Fibroblast of skin of left biceps (primary cell): ENCODE measurements at regions not wholly inside any gene's neighbourhood (a gene's known extent, or its start where the extent isn't known, plus 50 kb on each side); places are given as distances from the start of the nearest gene placed in this dataset.

ENCODE experiments used
- DNase-seq, 2 experiments: peaks; one replicate each; pipeline ENCODE4 v3.0.0-alpha.2; 2013; ENCODE audit warnings: low read depth in 2 of 2

DNA sequence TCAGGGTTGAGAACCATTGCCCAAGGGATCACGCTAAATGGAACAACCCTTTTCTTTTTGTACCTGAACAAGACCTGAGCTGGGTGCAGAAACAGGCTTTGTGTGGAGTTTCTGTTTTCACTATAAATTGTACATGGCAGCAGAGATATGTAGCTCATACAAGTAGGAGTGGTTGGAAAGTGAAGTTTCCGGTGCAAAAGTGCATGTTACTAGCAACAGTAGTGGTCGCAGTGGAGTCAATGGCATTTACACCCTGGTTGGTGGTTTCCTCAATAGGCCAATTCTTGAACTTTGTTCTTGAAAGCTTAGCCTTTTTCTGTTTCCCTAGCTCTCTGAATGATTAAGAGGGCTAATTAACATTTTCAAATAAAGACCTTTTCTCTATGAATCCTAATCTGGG, 170.7 kb downstream of the NEBL start:
- no peak for DNase-seq

DNA sequence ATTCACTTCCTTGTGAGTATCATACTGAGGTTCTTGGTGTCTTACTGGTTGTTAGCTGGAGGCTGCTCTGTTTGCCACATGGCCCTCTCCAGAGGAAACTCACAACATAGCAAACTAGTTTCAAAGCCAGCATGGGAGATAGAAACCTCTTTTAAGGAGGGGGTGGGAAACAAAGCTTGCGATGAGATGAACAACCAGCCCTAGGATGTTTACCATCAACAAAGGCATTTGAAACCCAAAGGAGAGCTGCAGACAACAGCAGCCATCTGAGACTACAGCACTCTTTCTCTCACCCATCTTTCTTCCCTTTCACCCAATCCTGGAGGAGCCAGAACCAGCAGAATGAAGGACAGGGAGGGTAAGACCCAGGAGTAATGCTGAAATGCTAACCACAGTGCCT, 182.1 kb downstream of the NEBL start:
- DNase-seq, result no peak

DNA sequence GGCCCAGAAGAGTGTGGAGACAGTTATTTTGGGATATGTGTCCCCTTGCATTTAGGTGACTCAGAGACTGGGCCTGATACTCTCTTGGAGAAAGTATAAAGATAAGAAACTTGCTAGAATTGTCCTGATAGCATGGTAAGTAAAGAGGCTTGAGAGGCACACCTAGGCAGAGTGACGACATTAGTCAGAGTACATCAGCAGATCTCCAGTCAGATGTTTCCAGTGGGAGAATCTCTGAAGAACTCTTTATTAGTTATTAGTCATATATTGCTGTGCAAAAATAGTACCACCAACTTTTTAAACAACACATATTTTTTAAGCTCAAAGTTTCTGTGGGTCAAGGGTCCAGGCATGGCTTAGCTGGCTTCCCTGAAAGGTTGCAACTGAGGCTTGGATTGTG, 182.6 kb downstream of the NEBL start:
- no peak for DNase-seq

DNA sequence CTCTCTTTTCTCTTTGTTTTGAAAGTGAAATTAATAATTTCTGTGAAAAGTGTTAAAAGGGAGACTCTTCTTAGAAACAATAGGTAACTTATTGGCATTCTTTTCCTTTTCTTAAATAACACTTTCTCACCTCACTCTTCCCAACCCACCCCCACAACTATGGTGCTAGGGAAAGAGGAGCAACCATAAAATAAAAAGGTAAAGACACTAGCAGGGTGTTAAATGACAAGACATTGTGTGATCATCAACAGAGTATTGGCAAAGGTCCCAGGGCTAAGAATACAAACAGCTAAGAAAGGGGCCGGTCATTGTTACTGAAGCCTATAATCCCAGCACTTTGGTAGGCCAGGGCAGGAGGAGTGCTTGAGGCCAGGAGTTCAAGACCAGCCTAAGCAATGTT, 183.7 kb downstream of the NEBL start:
- no peak for DNase-seq

DNA sequence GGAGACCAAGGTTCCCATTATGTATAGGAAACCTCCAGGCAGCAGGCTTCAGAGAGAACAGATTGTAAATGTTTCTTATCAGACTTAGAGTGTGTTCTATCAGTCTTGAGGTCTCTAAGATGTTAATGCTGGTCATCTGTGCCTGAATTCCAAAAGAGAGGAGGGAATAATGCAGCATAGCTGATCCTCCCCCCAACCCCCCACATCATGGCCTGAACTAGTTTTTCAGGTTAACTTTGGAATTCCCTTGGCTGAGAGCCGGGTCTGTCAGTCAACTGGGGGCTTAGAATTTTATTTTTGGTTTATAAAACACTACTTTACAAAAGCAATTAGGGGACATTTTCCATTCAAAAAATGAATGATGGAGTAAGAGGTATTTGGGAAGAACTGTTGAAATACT, 184.3 kb downstream of the NEBL start:
- DNase-seq, result no peak

DNA sequence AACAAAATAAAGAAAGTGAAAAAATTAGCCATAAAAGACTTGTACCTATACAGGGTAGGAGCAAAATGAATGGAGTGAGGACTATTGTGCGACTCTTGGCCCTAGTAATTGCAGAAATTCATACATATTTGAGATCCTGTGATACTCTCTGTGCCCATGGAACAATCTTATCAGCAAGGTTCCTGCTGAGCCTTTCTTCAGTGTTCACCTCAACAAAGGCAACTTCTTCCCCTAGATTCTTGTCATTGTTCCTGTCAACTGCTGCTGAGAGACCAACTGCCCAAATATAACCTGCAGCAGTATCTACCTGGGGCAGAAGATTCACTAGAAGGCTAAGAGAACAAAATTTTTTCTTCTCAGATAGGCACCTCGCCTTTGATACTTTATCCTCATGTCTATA, 187.4 kb downstream of the NEBL start:
- no peak for DNase-seq

DNA sequence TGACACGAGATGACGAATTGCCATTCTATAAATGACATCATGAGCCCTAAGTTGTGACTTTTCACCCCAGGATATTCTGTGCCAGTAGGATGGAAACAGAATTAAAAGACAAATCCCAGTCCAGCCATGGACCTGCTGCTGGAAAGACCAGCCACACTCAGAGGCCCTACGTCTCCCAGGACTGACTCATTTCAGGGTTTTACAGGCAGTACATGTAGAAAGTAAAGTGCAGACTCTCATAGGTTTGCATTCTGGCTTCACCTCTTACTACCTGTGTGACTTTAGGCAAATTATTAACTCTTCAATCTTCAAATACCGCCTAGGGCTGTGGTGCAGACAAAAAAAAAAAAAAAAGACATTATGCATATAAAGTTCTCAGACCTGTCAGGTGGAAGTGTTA, 188.8 kb downstream of the NEBL start:
- no peak for DNase-seq

DNA sequence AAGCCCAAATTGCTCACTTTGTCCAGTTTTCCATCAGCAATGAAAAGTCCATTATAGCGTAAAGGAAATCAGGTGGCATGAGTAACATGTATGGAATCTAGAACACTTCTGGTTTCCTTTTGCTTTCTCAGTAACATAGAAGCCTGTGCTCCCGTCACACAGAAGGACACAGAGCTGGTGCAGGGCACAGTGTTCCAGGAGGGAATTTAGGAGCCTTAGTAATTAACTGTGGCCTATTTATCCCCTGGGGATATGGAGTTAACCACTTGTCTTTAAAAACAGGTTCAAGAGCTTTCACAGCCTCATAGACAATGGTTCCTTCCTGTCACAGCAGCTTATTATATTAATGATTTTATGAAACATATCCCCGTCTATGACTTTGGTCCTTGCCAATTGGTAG, 189.9 kb downstream of the NEBL start:
- no peak for DNase-seq

DNA sequence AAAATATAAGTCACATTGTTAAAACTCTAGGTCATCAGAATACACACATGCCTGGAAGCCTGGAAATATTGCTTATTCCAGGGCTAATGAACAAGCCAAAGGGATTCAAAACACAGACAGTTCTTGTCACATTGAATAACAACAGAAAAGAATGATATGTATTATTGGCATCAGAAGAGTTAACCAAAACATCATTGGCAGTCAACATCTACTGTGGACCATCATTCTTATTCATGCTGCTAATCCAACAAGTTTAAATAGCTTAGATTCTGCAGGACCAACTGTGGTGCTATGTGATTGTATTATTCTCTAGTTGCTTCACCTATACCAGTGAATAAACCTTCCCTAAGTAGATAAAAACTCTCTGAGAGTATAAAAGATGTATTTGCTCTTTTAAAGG, 198.3 kb downstream of the NEBL start:
- no peak for DNase-seq

DNA sequence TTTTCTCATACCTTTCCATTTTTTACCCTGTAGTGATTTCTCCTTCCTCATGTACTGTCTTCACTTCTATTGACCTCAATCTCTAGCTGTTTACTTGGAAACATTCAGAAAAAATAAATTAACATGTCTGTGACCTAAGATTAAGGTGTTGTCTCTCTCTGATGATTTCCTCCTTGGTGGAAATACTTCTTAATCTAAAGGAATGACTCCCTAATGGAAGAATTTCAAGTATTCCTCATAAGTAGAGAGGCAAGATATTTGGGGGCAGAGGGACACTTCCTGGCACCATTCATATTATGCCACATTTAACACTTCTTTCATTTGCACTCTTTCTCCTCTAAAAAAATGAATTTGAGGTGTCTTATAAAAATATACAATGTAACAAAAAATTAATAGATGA, 202.8 kb downstream of the NEBL start:
- no peak for DNase-seq

DNA sequence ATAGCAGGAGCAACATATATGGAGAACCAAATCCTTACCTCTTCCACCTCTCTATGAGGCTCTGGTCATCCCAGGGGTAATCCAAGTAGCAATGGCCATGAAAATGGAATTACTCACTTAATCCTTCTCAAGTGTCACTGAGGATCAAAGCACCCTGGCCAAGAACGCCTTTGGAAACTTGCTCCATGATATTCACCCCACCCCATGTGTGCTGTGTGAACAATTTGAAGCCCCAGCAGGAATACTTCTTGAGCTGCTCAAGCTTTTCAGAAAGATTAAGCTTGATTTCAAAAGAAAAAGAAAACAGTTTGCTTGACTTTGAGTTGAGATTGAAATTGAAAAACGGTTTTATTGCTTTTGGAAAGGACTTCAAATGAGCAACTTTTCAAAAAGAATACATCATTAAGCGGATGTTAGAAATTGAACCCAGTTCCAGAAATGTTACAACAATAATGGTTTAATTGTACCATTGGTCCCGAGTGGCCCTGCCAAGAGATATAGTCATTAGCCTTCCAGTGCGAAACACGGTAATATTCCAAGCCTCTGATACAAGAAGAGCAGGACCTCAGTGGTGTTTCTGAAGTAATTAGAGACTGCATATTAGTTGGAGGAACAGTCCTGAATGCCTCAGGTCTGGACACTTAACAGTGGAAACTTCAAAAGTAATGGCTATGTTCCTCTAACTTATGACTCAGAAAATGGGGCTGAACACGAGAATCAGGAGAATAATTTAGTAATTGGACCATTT, 208.1 kb downstream of the NEBL start:
- no peak for DNase-seq

DNA sequence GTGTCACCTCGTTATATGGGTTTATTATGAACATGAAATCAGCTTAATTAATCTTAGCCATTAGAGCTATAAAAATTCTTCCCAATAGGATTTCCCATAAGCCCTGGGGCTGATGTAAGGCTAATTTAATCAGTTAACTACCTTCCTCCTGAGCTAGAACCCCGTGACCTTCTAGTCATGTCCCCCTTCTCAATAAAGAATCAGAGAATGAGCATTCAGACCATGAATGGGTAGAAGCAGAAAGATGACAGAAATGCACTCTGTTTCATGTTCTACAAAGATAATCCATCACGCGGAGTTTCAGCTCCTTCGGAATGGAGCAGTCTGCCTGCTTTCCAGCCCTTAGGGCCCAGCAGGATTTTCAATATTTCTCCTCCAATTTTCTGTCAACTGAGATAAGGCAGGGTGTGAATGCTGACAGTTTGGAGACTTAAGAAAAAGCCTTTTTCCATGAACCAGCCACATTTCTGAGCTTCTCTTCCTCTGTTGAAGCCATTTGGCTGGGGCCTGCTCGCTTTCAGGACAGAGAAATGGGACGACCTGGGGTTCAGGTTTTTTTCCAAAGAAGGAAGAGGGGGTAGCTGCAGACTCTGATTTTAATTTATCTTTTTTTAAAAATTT, 211.0 kb downstream of the NEBL start:
- no peak for DNase-seq

DNA sequence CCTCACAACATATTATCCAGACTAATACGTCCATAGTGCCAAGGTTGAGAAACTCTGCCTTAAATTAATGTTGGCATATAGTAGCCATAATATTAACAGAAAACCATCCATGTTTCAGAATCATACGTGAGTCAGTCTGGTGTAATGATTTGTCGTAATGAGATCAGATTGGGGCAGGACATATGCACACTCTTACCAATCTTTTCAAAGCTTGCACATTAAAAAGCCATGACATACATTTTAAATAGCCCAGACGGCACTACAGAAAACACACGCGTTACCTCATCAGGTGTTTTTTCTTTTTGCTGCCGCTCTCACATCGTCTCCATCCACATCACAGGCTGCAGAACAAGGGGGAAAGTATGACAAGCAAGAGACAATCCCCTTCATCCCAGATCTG, 211.6 kb downstream of the NEBL start:
- DNase-seq, result no peak

DNA sequence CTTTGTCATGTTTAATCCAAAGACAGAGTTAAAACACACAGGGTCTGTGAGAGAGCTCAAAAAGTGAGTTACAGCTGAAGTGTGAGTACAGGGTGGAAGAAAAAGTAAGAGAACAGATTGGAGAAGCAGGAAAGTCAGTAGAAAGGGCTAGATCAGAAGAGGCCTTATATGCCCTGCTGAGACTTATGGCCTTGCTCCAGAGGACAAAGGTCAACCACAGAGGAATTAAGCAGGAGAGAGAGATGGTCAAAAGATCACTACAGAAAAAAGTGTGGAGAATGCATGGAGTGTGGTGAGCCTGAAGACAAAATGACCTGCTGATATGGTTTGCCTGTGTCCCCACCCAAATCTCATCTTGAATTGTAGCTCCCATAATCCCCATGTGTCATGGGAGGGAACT, 213.8 kb downstream of the NEBL start:
- DNase-seq, result no peak

DNA sequence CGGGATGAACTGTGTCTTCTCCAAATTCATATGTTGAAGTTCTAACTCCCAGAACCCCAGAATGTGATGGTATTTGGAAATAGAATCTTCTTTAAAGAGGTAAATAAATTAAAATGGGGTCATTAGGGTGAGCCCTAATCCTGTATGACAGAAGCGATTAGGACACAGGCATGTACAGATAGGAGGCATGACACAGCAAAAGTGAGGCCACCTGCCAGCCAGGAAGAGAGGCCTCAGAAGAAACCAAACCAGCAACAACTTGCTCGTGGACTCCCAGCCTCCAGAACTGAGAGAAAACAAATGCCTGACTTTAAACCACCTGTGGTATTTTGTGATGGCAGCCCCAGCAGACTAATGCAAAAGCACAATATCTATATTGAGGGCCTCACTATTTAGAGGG, 214.3 kb downstream of the NEBL start:
- DNase-seq, result no peak

DNA sequence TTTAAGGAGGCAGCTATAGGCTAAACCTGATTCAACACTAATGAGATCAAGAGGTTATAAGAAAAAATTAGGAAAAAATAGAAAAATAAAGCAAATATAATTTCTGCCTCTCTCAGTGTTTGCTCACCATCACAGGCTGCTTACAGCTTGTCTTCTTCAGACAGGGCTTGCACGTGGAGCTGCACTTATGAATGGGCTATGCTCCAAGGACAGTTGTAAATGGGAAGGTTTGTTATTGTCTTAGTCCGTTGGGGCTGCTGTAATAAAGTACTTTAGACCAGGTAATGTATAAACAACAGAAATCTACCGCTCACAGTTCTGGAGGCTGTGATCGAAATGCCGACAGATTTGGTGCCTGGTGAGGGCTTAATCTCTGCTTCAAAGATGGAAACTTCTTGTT, 219.8 kb downstream of the NEBL start:
- DNase-seq, result no peak

DNA sequence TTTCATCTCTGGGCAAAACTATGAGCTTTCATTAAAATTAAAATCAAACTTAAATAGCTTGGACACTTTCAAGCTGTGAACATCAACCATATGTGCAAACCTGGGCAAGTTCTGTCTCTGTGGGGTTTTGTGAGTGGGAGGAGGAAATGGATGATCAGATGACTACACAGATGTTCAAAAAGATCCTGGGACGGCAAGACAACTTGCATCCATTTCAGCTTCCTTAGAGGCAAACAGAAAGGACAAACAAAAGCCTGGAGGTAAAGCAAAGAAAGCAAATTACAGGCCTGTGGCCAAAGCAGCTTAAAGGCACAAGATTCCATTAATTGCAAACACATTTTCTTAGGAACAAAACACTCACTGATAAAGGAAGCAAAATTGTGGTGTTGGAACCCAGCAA, 222.2 kb downstream of the NEBL start:
- no peak for DNase-seq

DNA sequence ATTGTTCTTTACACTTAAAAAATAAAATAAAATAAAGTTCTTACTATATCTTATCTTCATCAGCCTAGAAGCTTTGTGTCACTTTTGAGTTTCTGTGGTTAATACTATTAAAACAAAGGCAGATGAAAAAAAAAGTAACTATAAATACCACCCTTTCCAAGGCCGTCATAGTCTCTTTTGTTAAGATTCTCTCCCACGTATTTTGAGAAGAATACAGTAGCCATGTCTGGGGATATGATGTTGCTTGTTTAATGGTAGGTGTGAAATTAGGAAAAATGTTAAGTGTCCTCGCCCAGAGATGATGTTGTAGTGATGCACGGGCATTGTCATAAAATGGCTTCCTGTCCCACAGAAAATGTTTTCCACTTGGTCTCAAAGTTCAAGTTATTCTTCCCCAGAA, 223.9 kb downstream of the NEBL start:
- no peak for DNase-seq

DNA sequence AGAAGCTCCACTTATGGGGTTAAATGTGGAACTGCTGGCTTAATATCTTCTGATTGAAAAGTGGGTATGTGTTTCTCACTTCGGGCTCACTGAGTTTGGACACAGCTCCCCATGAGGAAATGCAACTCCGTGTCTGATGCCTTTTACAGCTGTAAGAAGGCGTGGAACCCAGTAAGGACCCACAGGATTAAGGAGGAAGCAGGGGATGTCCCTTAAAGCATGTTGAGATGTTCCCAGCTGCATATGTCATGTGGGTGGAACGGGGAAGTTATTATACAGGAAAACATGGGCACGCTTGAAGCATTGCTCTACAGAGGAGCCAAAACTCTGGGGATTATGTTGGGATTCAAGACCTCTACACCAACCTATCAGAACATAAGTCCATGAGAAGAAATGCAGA, 224.4 kb downstream of the NEBL start:
- DNase-seq, result no peak

DNA sequence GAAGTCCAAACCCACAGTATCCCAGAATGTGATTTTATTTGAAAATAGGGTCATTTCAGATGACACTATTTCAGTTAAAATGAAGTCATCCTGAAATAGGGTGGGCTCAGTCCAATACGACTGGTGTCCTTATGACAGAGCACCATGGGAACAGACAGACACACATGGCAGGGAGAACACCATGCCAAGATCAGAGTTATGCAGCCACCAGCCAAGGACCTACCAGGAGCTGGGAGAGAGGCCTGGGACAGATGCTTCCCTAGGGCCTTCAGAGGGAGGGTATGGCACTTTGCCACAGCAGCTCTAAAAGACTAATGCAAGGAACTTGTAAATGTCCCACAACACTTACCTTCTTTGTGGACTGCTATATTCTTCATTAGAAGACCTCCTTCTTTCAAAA, 226.5 kb downstream of the NEBL start:
- DNase-seq, result no peak

DNA sequence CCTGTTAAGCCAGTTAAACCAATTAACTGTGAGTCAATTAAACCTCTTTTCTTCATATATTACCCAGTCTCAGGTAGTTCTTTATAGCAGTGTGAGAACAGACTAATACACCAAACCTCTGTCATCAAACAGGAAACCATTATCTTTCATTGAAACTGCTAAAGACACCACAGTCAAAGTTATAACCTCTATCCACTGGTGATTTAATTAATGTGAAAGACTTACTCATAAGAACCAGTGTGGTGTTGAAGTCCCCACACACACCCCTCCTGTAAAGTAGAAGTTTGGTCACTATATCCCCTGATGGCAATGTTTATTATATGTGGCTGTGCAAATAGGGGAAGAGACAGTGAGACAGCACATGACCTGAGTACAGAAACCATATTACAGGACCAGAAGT, 228.1 kb downstream of the NEBL start:
- no peak for DNase-seq

DNA sequence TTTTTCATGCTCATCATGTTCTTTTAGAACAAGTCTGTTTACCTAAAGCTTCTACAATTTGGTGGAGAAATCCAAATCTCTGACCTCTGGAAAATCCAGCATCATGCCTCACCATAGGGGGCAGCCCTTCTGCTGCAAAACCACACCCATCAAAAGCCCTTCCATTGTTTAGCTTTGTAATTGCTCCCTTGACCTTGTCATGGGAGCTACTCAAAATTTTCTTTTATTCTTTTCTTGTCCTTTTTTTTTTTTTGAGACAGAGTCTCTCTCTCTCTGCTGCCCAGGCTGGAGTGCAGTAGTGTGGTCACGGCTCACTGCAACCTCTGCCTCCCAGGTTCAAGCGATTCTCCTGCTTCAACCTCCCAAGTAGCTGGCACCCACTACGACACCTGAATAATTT, 234.4 kb downstream of the NEBL start:
- no peak for DNase-seq

DNA sequence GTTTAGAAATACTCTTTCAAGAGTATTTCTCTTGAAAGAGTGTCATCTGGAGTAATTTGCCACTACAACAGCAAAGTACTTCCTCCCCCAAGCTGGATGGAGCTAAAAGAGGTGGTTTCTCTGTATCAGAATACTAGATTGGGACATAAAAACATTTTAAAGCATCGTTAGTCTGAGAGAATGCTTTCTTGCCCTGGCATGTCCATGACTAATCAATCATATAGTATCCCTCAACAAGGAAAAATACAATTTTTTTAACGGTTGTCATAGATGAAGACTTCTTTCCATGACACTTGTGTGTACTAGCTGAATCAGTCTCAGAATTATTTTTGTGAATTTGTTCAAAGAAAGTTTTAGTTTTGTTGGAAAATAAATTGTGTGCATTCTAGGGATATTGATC, 237.9 kb downstream of the NEBL start:
- DNase-seq, result no peak

DNA sequence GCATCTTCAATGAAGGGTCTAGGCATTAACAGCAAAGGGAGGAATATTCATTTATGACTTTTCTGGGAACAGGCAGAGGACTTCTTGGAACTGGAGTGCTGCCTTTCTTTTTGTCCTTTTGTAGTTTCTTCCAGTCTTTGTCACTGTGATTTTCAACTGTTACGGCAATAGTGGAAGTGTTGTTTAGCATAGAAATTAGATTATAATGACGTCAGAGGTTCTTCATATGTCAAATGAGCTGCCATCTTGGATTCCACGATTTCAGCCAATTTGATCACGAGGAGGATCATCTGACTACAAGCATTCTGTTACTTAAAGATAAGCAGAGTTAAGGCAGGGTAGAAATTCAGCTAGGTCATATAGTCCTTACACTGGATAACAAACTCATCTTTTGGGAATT, 239.0 kb downstream of the NEBL start:
- no peak for DNase-seq
